Keratinocyte (primary cell): ENCODE measurements at regions not wholly inside any gene's neighbourhood (a gene's known extent, or its start where the extent isn't known, plus 50 kb on each side); places are given as distances from the start of the nearest gene placed in this dataset.

Source experiments
- DNase-seq: peaks from one replicate; pipeline ENCODE4 v3.0.0-alpha.2; 2011; ENCODE audit warnings: low read depth, missing footprints, low spot score
- FAIRE-seq: peaks from 2 replicates; lab custom pipeline; 2011; peaks lifted over from hg19 to GRCh38; lab: Jason Lieb, UNC
- H2AFZ ChIP-seq: 2 replicates; pipeline ENCODE4 v1.6.0; 2012; ENCODE audit warnings: low read length, control low read depth, inconsistent platforms; ENCODE audit not compliant: control insufficient read depth
- H3K27ac ChIP-seq: 2 replicates; pipeline ENCODE4 v1.5.1; 2011; ENCODE audit warnings: low read length; ENCODE audit not compliant: control insufficient read depth, insufficient read depth
- H3K27me3 ChIP-seq: 3 replicates; pipeline ENCODE4 v1.6.0; 2011; ENCODE audit warnings: low read length; ENCODE audit not compliant: control insufficient read depth, insufficient read depth; ENCODE audit errors: extremely low read depth
- H3K36me3 ChIP-seq, 2 experiments: 2 replicates in 1 of 2; 3 replicates in 1 of 2; pipeline ENCODE4 v1.5.1; 2011; ENCODE audit warnings: low read length in 2 of 2, mild to moderate bottlenecking in 1 of 2; ENCODE audit not compliant: control insufficient read depth in 2 of 2, insufficient read depth in 2 of 2; ENCODE audit errors: extremely low read depth in 1 of 2
- H3K4me1 ChIP-seq: 3 replicates; pipeline ENCODE4 v1.5.1; 2011; ENCODE audit warnings: low read length; ENCODE audit not compliant: control insufficient read depth, insufficient read depth; ENCODE audit errors: extremely low read depth
- H3K4me2 ChIP-seq: 3 replicates; pipeline ENCODE4 v1.6.0; 2011; ENCODE audit warnings: low read depth, low read length; ENCODE audit not compliant: control insufficient read depth, insufficient read depth; ENCODE audit errors: extremely low read depth
- H3K4me3 ChIP-seq, 3 experiments: fragments of 200-600 bp in 1 of 3; sonication (generic) in 1 of 3; 2 replicates in 2 of 3; 3 replicates in 1 of 3; pipeline ENCODE4 v1.5.1; 2011 to 2016; ENCODE audit warnings: low read length in 3 of 3, mild to moderate bottlenecking in 3 of 3, control low read depth in 2 of 3, inconsistent platforms in 1 of 3, low read depth in 1 of 3, mixed read lengths in 1 of 3, mixed run types in 1 of 3, moderate library complexity in 1 of 3; ENCODE audit not compliant: control insufficient read depth in 2 of 3, insufficient read depth in 2 of 3; ENCODE audit errors: extremely low read depth in 1 of 3
- H3K79me2 ChIP-seq: 2 replicates; pipeline ENCODE4 v1.6.0; 2012; ENCODE audit warnings: low read length; ENCODE audit not compliant: control insufficient read depth, insufficient read depth
- H3K9ac ChIP-seq: 3 replicates; pipeline ENCODE4 v1.6.0; 2011; ENCODE audit warnings: low read length; ENCODE audit not compliant: control insufficient read depth, insufficient read depth; ENCODE audit errors: extremely low read depth
- H3K9me1 ChIP-seq: 3 replicates; pipeline ENCODE4 v1.6.0; 2011; ENCODE audit warnings: low read length; ENCODE audit not compliant: control insufficient read depth, insufficient read depth; ENCODE audit errors: extremely low read depth
- H3K9me3 ChIP-seq: 2 replicates; pipeline ENCODE4 v1.5.1; 2012; ENCODE audit warnings: low read depth, low read length; ENCODE audit not compliant: control insufficient read depth
- H4K20me1 ChIP-seq: 3 replicates; pipeline ENCODE4 v1.6.0; 2011; ENCODE audit warnings: low read length; ENCODE audit not compliant: control insufficient read depth, insufficient read depth; ENCODE audit errors: extremely low read depth
- EZH2 ChIP-seq: IDR thresholded peaks from one replicate; pipeline ENCODE4 v1.6.1; 2012; ENCODE audit warnings: inconsistent platforms, mild to moderate bottlenecking, low read length, moderate library complexity
- dilution Hi-C: fragments of 300-500 bp; cut with MboI; formaldehyde crosslinking; loops from one replicate; pipeline ENCODE4 v1.7.0; 2020; ENCODE audit warnings: low sequenced_read_pairs; ENCODE audit not compliant: extremely low pct_ligation_motif_present
- TF ChIP-seq, protein P1 (sequence below), 3 experiments: IDR thresholded peaks in 1 of 3; conservative IDR thresholded peaks in 1 of 3; optimal IDR thresholded peaks in 1 of 3; 2 replicates in 2 of 3; 3 replicates in 1 of 3; pipeline versions ENCODE3 to v1.5.1; 2011; ENCODE audit warnings: low read length in 3 of 3, mild to moderate bottlenecking in 3 of 3, moderate library complexity in 2 of 3, control low read depth in 1 of 3, inconsistent platforms in 1 of 3; ENCODE audit not compliant: insufficient read depth in 2 of 3; ENCODE audit errors: extremely low read depth in 1 of 3

DNA sequence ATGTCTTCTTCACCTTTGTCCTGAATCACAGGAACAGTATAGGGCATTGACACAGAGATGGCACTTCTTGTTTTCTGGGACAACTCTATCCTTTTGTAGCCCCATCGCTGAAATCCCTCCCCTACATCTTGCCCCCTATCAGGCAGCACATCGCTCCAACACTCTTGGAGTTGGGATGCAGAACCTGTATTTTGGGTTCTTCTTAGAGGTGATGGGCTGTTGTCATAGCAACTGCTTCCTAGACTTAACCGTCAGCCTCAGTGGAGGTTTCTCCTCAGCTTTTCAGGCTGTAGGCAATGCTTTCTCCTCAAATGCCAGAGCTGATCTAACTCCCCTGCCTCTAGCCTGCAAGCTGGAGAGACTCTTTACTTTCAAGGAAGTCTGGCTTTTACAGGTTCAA, 99.9 kb upstream of the SPRED2 start:
- no peaks in the 10 kb centered on the region for H3K79me2 ChIP-seq
- H3K36me3 ChIP-seq, result no peaks in the 10 kb centered on the region
- no peaks in the 10 kb centered on the region for H3K9me1 ChIP-seq
- TF ChIP-seq, protein P1, sequence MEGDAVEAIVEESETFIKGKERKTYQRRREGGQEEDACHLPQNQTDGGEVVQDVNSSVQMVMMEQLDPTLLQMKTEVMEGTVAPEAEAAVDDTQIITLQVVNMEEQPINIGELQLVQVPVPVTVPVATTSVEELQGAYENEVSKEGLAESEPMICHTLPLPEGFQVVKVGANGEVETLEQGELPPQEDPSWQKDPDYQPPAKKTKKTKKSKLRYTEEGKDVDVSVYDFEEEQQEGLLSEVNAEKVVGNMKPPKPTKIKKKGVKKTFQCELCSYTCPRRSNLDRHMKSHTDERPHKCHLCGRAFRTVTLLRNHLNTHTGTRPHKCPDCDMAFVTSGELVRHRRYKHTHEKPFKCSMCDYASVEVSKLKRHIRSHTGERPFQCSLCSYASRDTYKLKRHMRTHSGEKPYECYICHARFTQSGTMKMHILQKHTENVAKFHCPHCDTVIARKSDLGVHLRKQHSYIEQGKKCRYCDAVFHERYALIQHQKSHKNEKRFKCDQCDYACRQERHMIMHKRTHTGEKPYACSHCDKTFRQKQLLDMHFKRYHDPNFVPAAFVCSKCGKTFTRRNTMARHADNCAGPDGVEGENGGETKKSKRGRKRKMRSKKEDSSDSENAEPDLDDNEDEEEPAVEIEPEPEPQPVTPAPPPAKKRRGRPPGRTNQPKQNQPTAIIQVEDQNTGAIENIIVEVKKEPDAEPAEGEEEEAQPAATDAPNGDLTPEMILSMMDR (optimal IDR thresholded peaks at IDR 0.05 in 1 of 3, IDR thresholded peaks at IDR 0.05 in 1 of 3, conservative IDR thresholded peaks at IDR 0.05 in 1 of 3; ENCODE audit: extremely low read depth in 1 of 3, insufficient read depth in 2 of 3, low read length in 3 of 3), result no peak
- no peak for TF ChIP-seq EZH2
- H2AFZ ChIP-seq, result no peak overlapping the region
- no peaks in the 10 kb centered on the region for H4K20me1 ChIP-seq
- no peaks in the 10 kb centered on the region for H3K4me1 ChIP-seq
- DNase-seq, result no peak
- H3K27ac ChIP-seq, result no peak overlapping the region
- no peak for FAIRE-seq
- dilution Hi-C loops, result no loop called here
- no peaks in the 10 kb centered on the region for H3K27me3 ChIP-seq
- H3K4me3 ChIP-seq, result no peak overlapping the region
- H3K9ac ChIP-seq, result no peak overlapping the region
- H3K9me3 ChIP-seq, result no peaks in the 10 kb centered on the region
- no peak overlapping the region for H3K4me2 ChIP-seq

DNA sequence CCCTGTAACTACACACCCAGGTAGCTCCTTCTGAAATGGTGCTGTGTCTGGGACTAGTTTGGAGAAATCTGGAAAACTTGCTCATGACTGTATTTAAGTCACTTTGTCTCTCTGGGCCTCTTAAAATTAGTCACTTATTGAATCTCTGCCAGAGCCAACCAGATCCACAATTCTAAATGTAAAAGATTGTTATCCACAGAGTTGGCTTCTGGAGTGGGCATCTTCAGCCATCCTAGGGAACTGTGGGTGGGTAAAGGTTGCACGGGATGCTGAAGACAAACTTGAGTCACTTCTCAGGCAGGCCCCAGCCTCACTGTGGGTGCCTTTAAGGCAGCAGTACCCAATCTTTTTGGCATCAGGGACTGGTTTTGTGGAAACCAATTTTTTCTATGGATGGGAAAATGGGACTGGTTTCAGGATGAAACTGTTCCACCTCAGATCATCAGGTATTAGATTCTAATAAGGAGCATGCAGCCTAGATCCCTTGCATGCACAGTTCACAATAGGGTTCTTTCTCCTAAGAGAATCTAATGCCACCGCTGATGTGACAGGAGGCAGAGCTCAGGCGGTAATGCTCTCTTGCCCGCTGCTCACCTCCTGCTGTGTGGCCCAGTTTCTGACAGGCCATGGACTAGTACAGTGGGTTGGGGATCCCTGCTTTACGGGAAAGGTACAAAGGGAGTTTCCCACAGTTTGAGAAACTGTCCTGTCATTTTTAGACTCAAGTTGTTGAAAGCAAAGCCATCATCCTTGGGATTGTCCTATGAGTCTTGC, 98.3 kb upstream of the SPRED2 start:
- no peak overlapping the region for H3K9ac ChIP-seq
- no peak overlapping the region for H2AFZ ChIP-seq
- no peak overlapping the region for H3K4me2 ChIP-seq
- no peaks in the 10 kb centered on the region for H3K79me2 ChIP-seq
- H3K4me1 ChIP-seq, result no peaks in the 10 kb centered on the region
- H3K36me3 ChIP-seq, result no peaks in the 10 kb centered on the region
- TF ChIP-seq, protein P1 (optimal IDR thresholded peaks at IDR 0.05 in 1 of 3, IDR thresholded peaks at IDR 0.05 in 1 of 3, conservative IDR thresholded peaks at IDR 0.05 in 1 of 3; ENCODE audit: extremely low read depth in 1 of 3, insufficient read depth in 2 of 3, low read length in 3 of 3), result no peak
- TF ChIP-seq EZH2, result no peak
- DNase-seq (no peak), FAIRE-seq (no peak)
- H3K9me1 ChIP-seq, result no peaks in the 10 kb centered on the region
- dilution Hi-C loops, result no loop called here
- H3K27me3 ChIP-seq, result no peaks in the 10 kb centered on the region
- no peak overlapping the region for H3K4me3 ChIP-seq
- no peaks in the 10 kb centered on the region for H3K9me3 ChIP-seq
- no peaks in the 10 kb centered on the region for H4K20me1 ChIP-seq
- H3K27ac ChIP-seq, result no peak overlapping the region
